ENCODE measurements at regions not wholly inside any gene's neighbourhood (a gene's known extent, or its start where the extent isn't known, plus 50 kb on each side); places are given as distances from the start of the nearest gene placed in this dataset.

- no peaks in the 10 kb centered on the region for H3K9me3 ChIP-seq (replicated peaks; ENCODE audit: insufficient read depth, low read length)
- H2AFZ ChIP-seq (ENCODE audit: low read length): no peak overlapping the region
Observed at GRCh38 chr20:24868396-24868927, 80.6 kb upstream of the CST7 start.

GRCh38 chr20:24868959-24869358 lies 80.1 kb upstream of the CST7 start:
- Histone ChIP-seq H3K9me2 (replicated peaks; ENCODE audit: insufficient read depth, low read length) (no peaks in the 10 kb centered on the region), H3K4me2 (ENCODE audit: low read depth, low read length) (no peak overlapping the region), H3F3A (ENCODE audit: insufficient read depth, low read length) (no peaks in the 10 kb centered on the region), H2AFZ (ENCODE audit: low read length) (no peak overlapping the region), H3K4me3 (ENCODE audit: low read length) (no peak overlapping the region), H3K36me3 (replicated peaks; ENCODE audit: insufficient read depth, low read length) (no peaks in the 10 kb centered on the region), H3K9ac (ENCODE audit: low read length) (no peak overlapping the region), H3K4me1 (ENCODE audit: low read length) (no peaks in the 10 kb centered on the region), H3K9me3 (replicated peaks; ENCODE audit: insufficient read depth, low read length) (no peaks in the 10 kb centered on the region), H3K27me3 (replicated peaks; ENCODE audit: insufficient read depth, low read length) (no peaks in the 10 kb centered on the region), H4K20me1 (ENCODE audit: insufficient read depth, low read length) (no peaks in the 10 kb centered on the region), H3K27ac (ENCODE audit: low read length) (no peak overlapping the region), H3K79me2 (ENCODE audit: low read length) (no peaks in the 10 kb centered on the region)
- TF ChIP-seq EZH2 (optimal IDR thresholded peaks at IDR 0.05; ENCODE audit: low read depth, low read length) (no peak), EZH2phosphoT487 (IDR thresholded peaks at IDR 0.05; ENCODE audit: low read length) (no peak)
- TF ChIP-seq, protein P1, sequence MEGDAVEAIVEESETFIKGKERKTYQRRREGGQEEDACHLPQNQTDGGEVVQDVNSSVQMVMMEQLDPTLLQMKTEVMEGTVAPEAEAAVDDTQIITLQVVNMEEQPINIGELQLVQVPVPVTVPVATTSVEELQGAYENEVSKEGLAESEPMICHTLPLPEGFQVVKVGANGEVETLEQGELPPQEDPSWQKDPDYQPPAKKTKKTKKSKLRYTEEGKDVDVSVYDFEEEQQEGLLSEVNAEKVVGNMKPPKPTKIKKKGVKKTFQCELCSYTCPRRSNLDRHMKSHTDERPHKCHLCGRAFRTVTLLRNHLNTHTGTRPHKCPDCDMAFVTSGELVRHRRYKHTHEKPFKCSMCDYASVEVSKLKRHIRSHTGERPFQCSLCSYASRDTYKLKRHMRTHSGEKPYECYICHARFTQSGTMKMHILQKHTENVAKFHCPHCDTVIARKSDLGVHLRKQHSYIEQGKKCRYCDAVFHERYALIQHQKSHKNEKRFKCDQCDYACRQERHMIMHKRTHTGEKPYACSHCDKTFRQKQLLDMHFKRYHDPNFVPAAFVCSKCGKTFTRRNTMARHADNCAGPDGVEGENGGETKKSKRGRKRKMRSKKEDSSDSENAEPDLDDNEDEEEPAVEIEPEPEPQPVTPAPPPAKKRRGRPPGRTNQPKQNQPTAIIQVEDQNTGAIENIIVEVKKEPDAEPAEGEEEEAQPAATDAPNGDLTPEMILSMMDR (IDR thresholded peaks at IDR 0.05; ENCODE audit: low read length): no peak
- no peak for DNase-seq

More at GRCh38 chr20:24868396-24868927, 80.6 kb upstream of the CST7 start:
- no peaks in the 10 kb centered on the region for H3K9me2 ChIP-seq (replicated peaks; ENCODE audit: insufficient read depth, low read length)
- no peaks in the 10 kb centered on the region for H3K27me3 ChIP-seq (replicated peaks; ENCODE audit: insufficient read depth, low read length)
- H3K79me2 ChIP-seq (ENCODE audit: low read length): no peaks in the 10 kb centered on the region
- DNase-seq: no peak
- no peak overlapping the region for H3K9ac ChIP-seq (ENCODE audit: low read length)
- H3K36me3 ChIP-seq (replicated peaks; ENCODE audit: insufficient read depth, low read length): no peaks in the 10 kb centered on the region
- H3F3A ChIP-seq (ENCODE audit: insufficient read depth, low read length): no peaks in the 10 kb centered on the region
- no peak overlapping the region for H3K4me3 ChIP-seq (ENCODE audit: low read length)
- H4K20me1 ChIP-seq (ENCODE audit: insufficient read depth, low read length): no peaks in the 10 kb centered on the region
- no peaks in the 10 kb centered on the region for H3K4me1 ChIP-seq (ENCODE audit: low read length)
- H3K4me2 ChIP-seq (ENCODE audit: low read depth, low read length): no peak overlapping the region
- TF ChIP-seq, protein P1 (IDR thresholded peaks at IDR 0.05; ENCODE audit: low read length): no peak
- no peak for TF ChIP-seq EZH2 (optimal IDR thresholded peaks at IDR 0.05; ENCODE audit: low read depth, low read length)
- TF ChIP-seq EZH2phosphoT487 (IDR thresholded peaks at IDR 0.05; ENCODE audit: low read length): no peak
- H3K27ac ChIP-seq (ENCODE audit: low read length): no peak overlapping the region

DNA sequence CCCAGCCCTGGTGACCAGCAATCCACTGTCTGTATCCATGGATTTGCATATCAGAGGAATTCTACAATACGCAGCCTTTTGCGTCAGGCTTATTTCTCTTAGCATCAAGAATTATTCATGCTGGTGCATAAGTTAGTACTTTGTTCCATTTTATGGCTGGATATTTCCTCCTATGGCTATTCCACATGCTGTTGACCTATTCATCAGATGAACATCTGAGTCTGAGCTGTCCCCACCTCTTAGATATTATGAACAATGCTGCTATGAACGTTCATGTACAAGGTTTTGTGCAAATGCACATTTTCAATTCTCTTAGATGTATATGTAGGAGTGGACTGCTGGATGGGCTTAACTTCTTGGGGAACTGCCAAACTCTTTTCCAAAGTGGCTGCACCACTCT lies 79.0 kb upstream of the CST7 start:
- Histone ChIP-seq H3K9me2 (replicated peaks; ENCODE audit: insufficient read depth, low read length) (no peaks in the 10 kb centered on the region), H3K79me2 (ENCODE audit: low read length) (no peaks in the 10 kb centered on the region), H3K4me3 (ENCODE audit: low read length) (no peak overlapping the region), H3K9ac (ENCODE audit: low read length) (no peak overlapping the region), H3K36me3 (replicated peaks; ENCODE audit: insufficient read depth, low read length) (no peaks in the 10 kb centered on the region), H3K9me3 (replicated peaks; ENCODE audit: insufficient read depth, low read length) (no peaks in the 10 kb centered on the region), H2AFZ (ENCODE audit: low read length) (no peak overlapping the region), H3F3A (ENCODE audit: insufficient read depth, low read length) (no peaks in the 10 kb centered on the region), H3K27ac (ENCODE audit: low read length) (no peak overlapping the region), H4K20me1 (ENCODE audit: insufficient read depth, low read length) (no peaks in the 10 kb centered on the region), H3K4me1 (ENCODE audit: low read length) (no peaks in the 10 kb centered on the region), H3K4me2 (ENCODE audit: low read depth, low read length) (no peak overlapping the region), H3K27me3 (replicated peaks; ENCODE audit: insufficient read depth, low read length) (no peaks in the 10 kb centered on the region)
- DNase-seq: no peak
- TF ChIP-seq EZH2 (optimal IDR thresholded peaks at IDR 0.05; ENCODE audit: low read depth, low read length) (no peak), EZH2phosphoT487 (IDR thresholded peaks at IDR 0.05; ENCODE audit: low read length) (no peak)
- TF ChIP-seq, protein P1 (IDR thresholded peaks at IDR 0.05; ENCODE audit: low read length): no peak
